OCI-LY3 (cell line): ENCODE measurements at regions not wholly inside any gene's neighbourhood (a gene's known extent, or its start where the extent isn't known, plus 50 kb on each side); places are given as distances from the start of the nearest gene placed in this dataset.
"Not testable (repeated sequence)": the region's sequence is repeated elsewhere in the genome, so short reads cannot be mapped to it uniquely, and the experiment has no call there.

ENCODE experiments used
- H2AFZ ChIP-seq: fragments of 200-600, 300-600 bp; shearing (Covaris generic); 2 replicates; pipeline ENCODE4 v1.6.0; 2014; ENCODE audit warnings: antibody characterized with exemption, low read depth, low read length
- H3K27ac ChIP-seq: fragments of 200-600, 300-600 bp; sonication (generic); 2 replicates; pipeline ENCODE4 v1.5.1; 2014; ENCODE audit warnings: mild to moderate bottlenecking, low read length, moderate library complexity, mixed read lengths
- H3K27me3 ChIP-seq: fragments of 200-600, 300-600 bp; sonication (generic); 2 replicates; pipeline ENCODE4 v1.6.1; 2014; ENCODE audit warnings: low read depth, low read length, mixed read lengths
- H3K36me3 ChIP-seq: fragments of 200-600, 300-600 bp; sonication (generic); replicated peaks from 2 replicates; pipeline ENCODE3; 2014; ENCODE audit warnings: low read depth, low read length, mixed read lengths
- H3K4me1 ChIP-seq: fragments of 300-600, 200-600 bp; sonication (generic); 2 replicates; pipeline ENCODE4 v1.6.1; 2014; ENCODE audit warnings: low read length, mixed read lengths
- H3K4me2 ChIP-seq: fragments of 200-600, 300-600 bp; sonication (generic); 2 replicates; pipeline ENCODE4 v1.6.1; 2014; ENCODE audit warnings: low read length, mixed read lengths
- H3K4me3 ChIP-seq: fragments of 300-600, 200-600 bp; sonication (generic); 2 replicates; pipeline ENCODE4 v1.5.1; 2014; ENCODE audit warnings: antibody characterized with exemption, mild to moderate bottlenecking, low read length, moderate library complexity
- H3K79me2 ChIP-seq: fragments of 300-600, 200-600 bp; shearing (Covaris generic); 2 replicates; pipeline ENCODE4 v1.6.1; 2014; ENCODE audit warnings: mild to moderate bottlenecking, low read length, mixed read lengths
- H3K9ac ChIP-seq: fragments of 300-600, 200-600 bp; shearing (Covaris generic); 2 replicates; pipeline ENCODE4 v1.6.0; 2014; ENCODE audit warnings: mild to moderate bottlenecking, low read length, moderate library complexity
- H3K9me3 ChIP-seq: fragments of 200-600, 300-600 bp; shearing (Covaris generic); 2 replicates; pipeline ENCODE4 v1.6.1; 2014; ENCODE audit warnings: low read length, mixed read lengths; ENCODE audit not compliant: insufficient read depth
- H4K20me1 ChIP-seq: fragments of 200-600, 300-600 bp; sonication (generic); 2 replicates; pipeline ENCODE4 v1.6.1; 2016; ENCODE audit warnings: low read length, mixed read lengths; ENCODE audit not compliant: insufficient read depth
- CTCF ChIP-seq: fragments of 200-600, 300-600 bp; sonication (generic); IDR thresholded peaks from 2 replicates; pipeline ENCODE4 v1.5.1; 2014; ENCODE audit warnings: antibody characterized with exemption, low read length, low read depth
- EZH2phosphoT487 ChIP-seq: fragments of 200-600 bp; shearing (Covaris generic); IDR thresholded peaks from 2 replicates; pipeline ENCODE4 v1.6.1; 2018; ENCODE audit warnings: antibody characterized with exemption, mixed run types, low read depth

GRCh38 chr5:57072218-57072892 is 101.5 kb upstream of the GPBP1 start:
- TF ChIP-seq EZH2phosphoT487 (no peak), CTCF (no peak)
- no peak overlapping the region for H3K9ac ChIP-seq
- H3K27ac ChIP-seq: no peak overlapping the region
- H3K79me2 ChIP-seq: no peaks in the 10 kb centered on the region
- H3K27me3 ChIP-seq: no peaks in the 10 kb centered on the region
- H3K9me3 ChIP-seq: peaks cover 5% of the 10 kb centered on the region; the same call in 1 of the 2 replicates
- no peak overlapping the region for H2AFZ ChIP-seq
- H3K4me1 ChIP-seq: no peaks in the 10 kb centered on the region
- no peaks in the 10 kb centered on the region for H3K36me3 ChIP-seq
- no peaks in the 10 kb centered on the region for H4K20me1 ChIP-seq
- no peak overlapping the region for H3K4me2 ChIP-seq
- H3K4me3 ChIP-seq: no peak overlapping the region

- Histone ChIP-seq H3K9me3 (no peaks in the 10 kb centered on the region), H3K36me3 (no peaks in the 10 kb centered on the region), H3K4me3 (no peak overlapping the region), H3K4me1 (no peaks in the 10 kb centered on the region), H3K9ac (no peak overlapping the region), H3K4me2 (no peak overlapping the region), H4K20me1 (no peaks in the 10 kb centered on the region), H3K79me2 (no peaks in the 10 kb centered on the region), H2AFZ (no peak overlapping the region), H3K27me3 (no peaks in the 10 kb centered on the region), H3K27ac (no peak overlapping the region)
- TF ChIP-seq CTCF: peak; percentile 27; the same call in 1 of the 2 replicates
- TF ChIP-seq EZH2phosphoT487: no peak
Observed at GRCh38 chr5:57082441-57083067, 91.3 kb upstream of the GPBP1 start.

GRCh38 chr5:57085306-57086081 is 88.4 kb upstream of the GPBP1 start:
- TF ChIP-seq EZH2phosphoT487 (no peak), CTCF (no peak)
- Histone ChIP-seq H3K27me3 (no peaks in the 10 kb centered on the region), H3K9me3 (no peaks in the 10 kb centered on the region), H3K27ac (no peak overlapping the region), H3K79me2 (no peaks in the 10 kb centered on the region), H3K4me2 (no peak overlapping the region), H4K20me1 (no peaks in the 10 kb centered on the region), H3K9ac (no peak overlapping the region), H3K4me3 (no peak overlapping the region), H3K4me1 (no peaks in the 10 kb centered on the region), H3K36me3 (no peaks in the 10 kb centered on the region), H2AFZ (no peak overlapping the region)

GRCh38 chr5:57087947-57088346 is 85.9 kb upstream of the GPBP1 start:
- not testable (repeated sequence) for H3K4me2 ChIP-seq, H4K20me1 ChIP-seq, H2AFZ ChIP-seq, H3K27me3 ChIP-seq, H3K9ac ChIP-seq, H3K27ac ChIP-seq, H3K4me1 ChIP-seq, H3K36me3 ChIP-seq, H3K4me3 ChIP-seq, H3K79me2 ChIP-seq, H3K9me3 ChIP-seq
